ENCODE measurements at regions not wholly inside any gene's neighbourhood (a gene's known extent, or its start where the extent isn't known, plus 50 kb on each side); places are given as distances from the start of the nearest gene placed in this dataset.

- no peak overlapping the region for H3K27ac ChIP-seq
- H3K9me3 ChIP-seq, result no peaks in the 10 kb centered on the region
- DNase-seq, result no peak
These were observed 81.8 kb upstream of the CCL2 start for GRCh38 chr17:34173241-34173640.

GRCh38 chr17:34174496-34174895 is 80.6 kb upstream of the CCL2 start:
- Histone ChIP-seq H3K27ac (no peak overlapping the region), H3K36me3 (no peaks in the 10 kb centered on the region), H3K4me3 (no peak overlapping the region), H3K9me3 (no peaks in the 10 kb centered on the region), H3K4me1 (ENCODE audit: insufficient read depth) (no peaks in the 10 kb centered on the region), H3K27me3 (no peaks in the 10 kb centered on the region)
- intact Hi-C loops (cut with DNase I), result no loop called here
- WGBS, 3 donors, result 8 to 21% (median 10%) methylated on average over 1 of the region's 1 CpG
- TF ChIP-seq POLR2A (IDR thresholded peaks at IDR 0.05), result no peak
- TF ChIP-seq EP300 (IDR thresholded peaks at IDR 0.05), result no peak
- TF ChIP-seq CTCF (IDR thresholded peaks at IDR 0.05), result no peak
- no peak for DNase-seq

More at GRCh38 chr17:34173241-34173640, 81.8 kb upstream of the CCL2 start:
- 22 to 35% (median 34%) methylated on average over 4 of the region's 4 CpGs for WGBS, 3 donors
- H3K4me1 ChIP-seq (ENCODE audit: insufficient read depth), result no peaks in the 10 kb centered on the region
- H3K4me3 ChIP-seq, result no peak overlapping the region
- TF ChIP-seq CTCF (IDR thresholded peaks at IDR 0.05) (no peak), EP300 (IDR thresholded peaks at IDR 0.05) (no peak), POLR2A (IDR thresholded peaks at IDR 0.05) (no peak)
- intact Hi-C loops (cut with DNase I), result no loop called here
- no peaks in the 10 kb centered on the region for H3K27me3 ChIP-seq
- H3K36me3 ChIP-seq, result no peaks in the 10 kb centered on the region

- Histone ChIP-seq H3K36me3 (no peaks in the 10 kb centered on the region), H3K27ac (no peak overlapping the region), H3K4me3 (no peak overlapping the region), H3K27me3 (no peaks in the 10 kb centered on the region), H3K4me1 (ENCODE audit: insufficient read depth) (no peaks in the 10 kb centered on the region), H3K9me3 (no peaks in the 10 kb centered on the region)
- intact Hi-C loops (cut with DNase I), result no loop called here
- no peak for DNase-seq
- 89 to 97% (median 96%) methylated on average over 2 of the region's 2 CpGs for WGBS, 3 donors
- TF ChIP-seq CTCF (IDR thresholded peaks at IDR 0.05), result no peak
- no peak for TF ChIP-seq EP300 (IDR thresholded peaks at IDR 0.05)
- no peak for TF ChIP-seq POLR2A (IDR thresholded peaks at IDR 0.05)
These were observed 78.6 kb upstream of the CCL2 start for GRCh38 chr17:34176440-34176839.

- Histone ChIP-seq H3K4me3 (no peak overlapping the region), H3K9me3 (no peaks in the 10 kb centered on the region), H3K27ac (no peak overlapping the region), H3K36me3 (no peaks in the 10 kb centered on the region), H3K27me3 (no peaks in the 10 kb centered on the region), H3K4me1 (ENCODE audit: insufficient read depth) (no peaks in the 10 kb centered on the region)
- 0 to 1% (median 0%) methylated on average over 1 of the region's 1 CpG for WGBS, 3 donors
- TF ChIP-seq POLR2A (IDR thresholded peaks at IDR 0.05) (no peak), EP300 (IDR thresholded peaks at IDR 0.05) (no peak)
- intact Hi-C loops (cut with DNase I), result no loop called here
- no peak for DNase-seq
These were observed 77.4 kb upstream of the CCL2 start for GRCh38 chr17:34177642-34178041.

GRCh38 chr17:34178092-34178491 is 77.0 kb upstream of the CCL2 start:
- intact Hi-C loops (cut with DNase I), result no loop called here
- 57 to 74% (median 71%) methylated on average over 3 of the region's 3 CpGs for WGBS, 3 donors
- H3K36me3 ChIP-seq, result no peaks in the 10 kb centered on the region
- no peak for DNase-seq
- TF ChIP-seq CTCF (IDR thresholded peaks at IDR 0.05) (no peak), EP300 (IDR thresholded peaks at IDR 0.05) (no peak), POLR2A (IDR thresholded peaks at IDR 0.05) (no peak)
- H3K27me3 ChIP-seq, result no peaks in the 10 kb centered on the region
- no peaks in the 10 kb centered on the region for H3K4me1 ChIP-seq (ENCODE audit: insufficient read depth)
- H3K9me3 ChIP-seq, result no peaks in the 10 kb centered on the region
- H3K27ac ChIP-seq, result no peak overlapping the region
- no peak overlapping the region for H3K4me3 ChIP-seq
